ENCODE measurements at regions not wholly inside any gene's neighbourhood (a gene's known extent, or its start where the extent isn't known, plus 50 kb on each side); places are given as distances from the start of the nearest gene placed in this dataset.

DNA sequence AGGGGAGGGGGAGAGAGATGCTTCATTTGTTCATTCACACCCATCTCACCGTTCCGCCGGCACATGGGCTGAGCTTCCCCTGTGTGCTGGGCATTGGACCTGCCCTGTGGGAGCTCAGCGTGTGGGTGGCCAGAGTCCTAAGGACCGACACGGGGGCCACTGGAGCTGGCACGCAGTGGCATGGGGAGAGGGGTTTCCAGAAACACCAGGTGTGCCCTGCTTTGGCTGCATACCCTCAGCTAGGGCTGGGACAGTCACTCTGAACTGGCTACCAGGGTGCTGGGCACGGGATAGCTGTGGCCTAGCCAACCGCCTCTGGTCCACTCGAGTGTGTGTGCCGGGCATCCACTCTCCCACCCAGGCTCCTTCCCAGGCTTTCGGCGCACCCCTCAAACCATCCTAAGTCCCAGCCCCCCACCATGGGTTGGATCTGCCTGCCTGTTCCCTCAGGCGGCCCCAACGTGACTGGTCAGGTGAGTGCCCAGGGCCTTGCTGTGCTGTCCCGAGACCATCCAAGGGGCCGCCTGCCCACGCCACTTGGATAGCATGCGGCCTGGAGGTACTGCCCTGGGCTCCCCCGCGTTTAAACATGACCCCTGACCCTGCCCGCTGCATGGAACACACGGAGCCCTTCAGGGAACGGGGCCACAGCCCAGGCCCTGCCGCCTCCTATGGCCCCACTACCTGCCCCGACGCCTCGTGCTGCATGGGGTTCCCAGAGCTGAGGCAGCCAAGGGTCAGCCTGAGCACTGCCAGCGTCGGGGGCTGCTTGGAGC, 51.6 kb upstream of the LINC01488 start:
- no peak for DNase-seq (ENCODE audit: low read depth, low spot score)

DNA sequence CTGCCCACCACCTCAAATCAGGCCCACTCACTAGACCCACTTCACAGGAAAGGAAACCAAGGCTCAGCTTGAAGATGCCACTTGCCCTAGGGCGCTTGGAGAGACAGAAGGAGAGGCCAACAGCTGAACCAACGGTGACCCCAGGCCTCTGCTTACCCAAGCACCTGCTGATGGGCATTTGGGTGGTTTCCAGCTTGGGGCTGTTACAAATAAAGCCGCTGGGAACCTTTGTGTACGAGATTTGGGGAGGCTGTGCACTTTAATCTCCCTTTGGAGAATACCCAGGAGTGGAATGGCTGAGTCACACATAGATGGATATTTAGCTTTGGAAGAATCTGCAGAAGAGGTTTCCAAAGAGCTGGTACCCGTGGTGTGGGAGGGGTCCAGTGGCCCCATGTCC, 50.9 kb upstream of the LINC01488 start:
- no peak for DNase-seq (ENCODE audit: low read depth, low spot score)

DNA sequence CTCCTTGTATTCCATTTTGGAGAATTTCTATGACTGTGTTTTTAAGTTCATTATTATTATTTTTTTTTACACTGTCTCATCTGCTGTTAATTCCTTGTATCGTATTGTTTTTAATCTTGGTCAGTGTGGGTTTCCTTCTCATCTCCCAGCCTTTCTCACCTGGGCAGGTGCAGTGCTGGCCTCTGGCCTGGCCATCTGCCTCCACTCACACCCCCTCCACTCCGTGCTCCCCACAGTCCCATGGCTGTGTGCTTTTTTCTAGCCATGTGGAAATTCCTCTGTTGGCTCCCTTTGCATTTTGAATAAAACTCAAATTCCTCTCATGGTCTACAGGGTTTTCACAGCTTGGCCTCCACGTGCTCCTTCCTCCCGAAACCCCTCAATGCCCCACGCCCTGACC, 50.3 kb upstream of the LINC01488 start:
- no peak for DNase-seq (ENCODE audit: low read depth, low spot score)
